ENCODE measurements at regions not wholly inside any gene's neighbourhood (a gene's known extent, or its start where the extent isn't known, plus 50 kb on each side); places are given as distances from the start of the nearest gene placed in this dataset.

DNA sequence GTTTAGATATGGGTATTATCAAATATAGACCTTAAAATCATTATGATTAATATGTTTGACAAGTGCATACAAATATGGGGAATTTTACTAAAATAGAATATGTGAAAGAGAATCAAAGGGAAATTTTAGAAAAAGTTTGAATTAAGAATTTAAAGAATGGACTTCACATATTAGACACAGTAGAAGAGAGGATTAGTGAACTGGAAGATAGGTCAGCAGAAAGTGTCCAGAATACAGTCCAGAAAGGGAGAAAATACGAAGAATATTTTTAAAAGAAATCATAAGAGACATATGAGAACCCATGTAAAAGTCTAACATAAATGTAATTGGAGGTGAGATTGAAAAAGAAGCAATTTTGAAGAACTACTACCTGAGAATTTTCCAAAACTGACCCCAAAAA is 139.9 kb downstream of the DTWD1 start:
- ATAC-seq, result no peak
- in situ Hi-C loops (cut with MboI; ENCODE audit: low sequenced_read_pairs in 4 of 4) (no loop called here), intact Hi-C loops (cut with DNase I; ENCODE audit: low total_unique reads) (no loop called here)
- H3K27me3 ChIP-seq, result no peaks in the 10 kb centered on the region
- no peaks in the 10 kb centered on the region for H3K4me1 ChIP-seq
- no peak overlapping the region for H3K27ac ChIP-seq
- peaks cover 0 to 5% (median 0%) of the 10 kb centered on the region in 3 donors for H3K9me3 ChIP-seq
- H3K36me3 ChIP-seq, result no peaks in the 10 kb centered on the region
- no peak overlapping the region for H3K4me3 ChIP-seq
- TF ChIP-seq, protein P1, sequence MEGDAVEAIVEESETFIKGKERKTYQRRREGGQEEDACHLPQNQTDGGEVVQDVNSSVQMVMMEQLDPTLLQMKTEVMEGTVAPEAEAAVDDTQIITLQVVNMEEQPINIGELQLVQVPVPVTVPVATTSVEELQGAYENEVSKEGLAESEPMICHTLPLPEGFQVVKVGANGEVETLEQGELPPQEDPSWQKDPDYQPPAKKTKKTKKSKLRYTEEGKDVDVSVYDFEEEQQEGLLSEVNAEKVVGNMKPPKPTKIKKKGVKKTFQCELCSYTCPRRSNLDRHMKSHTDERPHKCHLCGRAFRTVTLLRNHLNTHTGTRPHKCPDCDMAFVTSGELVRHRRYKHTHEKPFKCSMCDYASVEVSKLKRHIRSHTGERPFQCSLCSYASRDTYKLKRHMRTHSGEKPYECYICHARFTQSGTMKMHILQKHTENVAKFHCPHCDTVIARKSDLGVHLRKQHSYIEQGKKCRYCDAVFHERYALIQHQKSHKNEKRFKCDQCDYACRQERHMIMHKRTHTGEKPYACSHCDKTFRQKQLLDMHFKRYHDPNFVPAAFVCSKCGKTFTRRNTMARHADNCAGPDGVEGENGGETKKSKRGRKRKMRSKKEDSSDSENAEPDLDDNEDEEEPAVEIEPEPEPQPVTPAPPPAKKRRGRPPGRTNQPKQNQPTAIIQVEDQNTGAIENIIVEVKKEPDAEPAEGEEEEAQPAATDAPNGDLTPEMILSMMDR (IDR thresholded peaks at IDR 0.05 in 4 of 5, conservative IDR thresholded peaks at IDR 0.05 in 1 of 5), result no peak
- TF ChIP-seq POLR2A (IDR thresholded peaks at IDR 0.05), result no peak
- no peak for DNase-seq

- no peak for TF ChIP-seq POLR2A (IDR thresholded peaks at IDR 0.05)
- TF ChIP-seq, protein P1 (IDR thresholded peaks at IDR 0.05 in 4 of 5, conservative IDR thresholded peaks at IDR 0.05 in 1 of 5), result no peak
- in situ Hi-C loops (cut with MboI; ENCODE audit: low sequenced_read_pairs in 4 of 4) (no loop called here), intact Hi-C loops (cut with DNase I; ENCODE audit: low total_unique reads) (no loop called here)
- no peak for DNase-seq
- H3K9me3 ChIP-seq, result no peaks in the 10 kb centered on the region
- H3K4me3 ChIP-seq, result no peak overlapping the region
- no peak for ATAC-seq
- no peaks in the 10 kb centered on the region for H3K36me3 ChIP-seq
- no peaks in the 10 kb centered on the region for H3K4me1 ChIP-seq
- H3K27ac ChIP-seq, result no peak overlapping the region
- no peaks in the 10 kb centered on the region for H3K27me3 ChIP-seq
These were observed 148.4 kb downstream of the DTWD1 start for GRCh38 chr15:49769225-49769624.

DNA sequence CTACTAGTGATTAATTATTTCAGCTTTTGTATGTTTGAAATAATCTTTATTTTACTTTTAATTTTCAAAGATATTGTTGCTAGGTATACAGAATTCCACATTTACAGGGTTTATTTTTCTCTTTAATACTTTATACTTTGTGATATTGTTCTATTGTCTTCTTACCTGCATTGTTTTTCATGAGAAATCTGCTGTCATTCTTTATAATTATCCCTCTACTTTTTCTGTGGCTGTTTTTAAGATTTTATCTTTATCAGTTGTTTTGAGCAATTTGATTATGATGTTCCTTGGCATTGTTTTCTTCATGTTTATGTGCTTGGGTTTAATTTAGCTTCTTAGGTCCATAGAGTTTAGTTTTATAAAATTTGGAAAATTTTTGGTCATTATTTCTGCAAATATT is 168.6 kb downstream of the DTWD1 start:
- in situ Hi-C loops (cut with MboI; ENCODE audit: low sequenced_read_pairs in 4 of 4), result no loop called here
- ATAC-seq (no peak), DNase-seq (no peak)
- H3K27me3 ChIP-seq, result no peaks in the 10 kb centered on the region
- H3K27ac ChIP-seq, result no peak overlapping the region
- intact Hi-C loops (cut with DNase I; ENCODE audit: low total_unique reads), result no loop called here
- H3K4me1 ChIP-seq, result no peaks in the 10 kb centered on the region
- peaks cover 0 to 3% (median 0%) of the 10 kb centered on the region in 3 donors for H3K9me3 ChIP-seq
- no peak overlapping the region for H3K4me3 ChIP-seq
- TF ChIP-seq, protein P1 (IDR thresholded peaks at IDR 0.05 in 4 of 5, conservative IDR thresholded peaks at IDR 0.05 in 1 of 5), result no peak
- no peak for TF ChIP-seq POLR2A (IDR thresholded peaks at IDR 0.05)
- H3K36me3 ChIP-seq, result no peaks in the 10 kb centered on the region

DNA sequence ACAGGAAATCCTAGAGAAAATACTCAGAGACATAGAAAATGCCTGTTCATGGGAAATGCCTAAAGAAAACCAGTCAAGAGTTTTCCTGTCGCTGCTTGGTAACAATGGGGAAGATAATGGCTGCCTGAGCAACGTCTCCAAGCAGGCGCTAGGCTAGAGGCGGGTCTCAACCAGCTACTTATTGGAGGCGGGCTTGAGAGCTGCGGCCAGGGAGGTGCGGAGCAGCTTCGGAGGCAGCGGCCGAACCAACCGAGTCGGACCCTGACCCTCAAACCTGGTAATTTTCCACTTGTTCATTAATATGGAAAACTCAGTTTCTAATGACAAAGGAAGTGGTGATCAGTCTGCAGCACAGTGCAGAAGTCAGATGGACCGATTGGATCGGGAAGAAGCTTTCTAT is 173.1 kb downstream of the DTWD1 start:
- TF ChIP-seq, protein P1 (IDR thresholded peaks at IDR 0.05 in 4 of 5, conservative IDR thresholded peaks at IDR 0.05 in 1 of 5), result no peak
- TF ChIP-seq POLR2A (IDR thresholded peaks at IDR 0.05), result no peak
- no peak for DNase-seq
- Histone ChIP-seq H3K27ac (no peak overlapping the region), H3K4me3 (no peak overlapping the region), H3K36me3 (no peaks in the 10 kb centered on the region), H3K9me3 (peaks cover 0 to 3% (median 0%) of the 10 kb centered on the region in 3 donors), H3K4me1 (no peaks in the 10 kb centered on the region), H3K27me3 (no peaks in the 10 kb centered on the region)
- intact Hi-C loops (cut with DNase I; ENCODE audit: low total_unique reads) (no loop called here), in situ Hi-C loops (cut with MboI; ENCODE audit: low sequenced_read_pairs in 4 of 4) (no loop called here)
- ATAC-seq, result no peak

GRCh38 chr15:49801796-49802195 is 180.9 kb downstream of the DTWD1 start:
- Histone ChIP-seq H3K4me3 (no peak overlapping the region), H3K4me1 (no peaks in the 10 kb centered on the region), H3K27ac (no peak overlapping the region), H3K27me3 (no peaks in the 10 kb centered on the region), H3K9me3 (no peaks in the 10 kb centered on the region), H3K36me3 (no peaks in the 10 kb centered on the region)
- intact Hi-C loops (cut with DNase I; ENCODE audit: low total_unique reads), result no loop called here
- no peak for TF ChIP-seq POLR2A (IDR thresholded peaks at IDR 0.05)
- TF ChIP-seq, protein P1 (IDR thresholded peaks at IDR 0.05 in 4 of 5, conservative IDR thresholded peaks at IDR 0.05 in 1 of 5), result no peak
- in situ Hi-C loops (cut with MboI; ENCODE audit: low sequenced_read_pairs in 4 of 4), result loop anchor here in 1 of 4 donors (25.0 kb wide), 1 partner anchor 111 kb away; no protein-coding TSS in a partner anchor
- ATAC-seq (no peak), DNase-seq (no peak)

Measured in gastrocnemius medialis (tissue), 4 donors.